Breast epithelium (tissue), 3 donors: ENCODE measurements at regions not wholly inside any gene's neighbourhood (a gene's known extent, or its start where the extent isn't known, plus 50 kb on each side); places are given as distances from the start of the nearest gene placed in this dataset.
"Not testable (repeated sequence)": the region's sequence is repeated elsewhere in the genome, so short reads cannot be mapped to it uniquely, and the experiment has no call there.

ENCODE experiments used
- CTCF ChIP-seq, 3 donors: fragments of 450-650 bp; IDR thresholded peaks; one replicate each; pipeline ENCODE4 v1.5.1; 2016 to 2017; ENCODE audit warnings: antibody characterized with exemption in 3 of 3, mild to moderate bottlenecking in 3 of 3, moderate library complexity in 3 of 3
- POLR2AphosphoS5 ChIP-seq, 3 donors: sonication (generic); formaldehyde crosslinking; IDR thresholded peaks; one replicate each; pipeline ENCODE4 v1.6.1; 2017; ENCODE audit warnings: antibody characterized with exemption in 3 of 3

DNA sequence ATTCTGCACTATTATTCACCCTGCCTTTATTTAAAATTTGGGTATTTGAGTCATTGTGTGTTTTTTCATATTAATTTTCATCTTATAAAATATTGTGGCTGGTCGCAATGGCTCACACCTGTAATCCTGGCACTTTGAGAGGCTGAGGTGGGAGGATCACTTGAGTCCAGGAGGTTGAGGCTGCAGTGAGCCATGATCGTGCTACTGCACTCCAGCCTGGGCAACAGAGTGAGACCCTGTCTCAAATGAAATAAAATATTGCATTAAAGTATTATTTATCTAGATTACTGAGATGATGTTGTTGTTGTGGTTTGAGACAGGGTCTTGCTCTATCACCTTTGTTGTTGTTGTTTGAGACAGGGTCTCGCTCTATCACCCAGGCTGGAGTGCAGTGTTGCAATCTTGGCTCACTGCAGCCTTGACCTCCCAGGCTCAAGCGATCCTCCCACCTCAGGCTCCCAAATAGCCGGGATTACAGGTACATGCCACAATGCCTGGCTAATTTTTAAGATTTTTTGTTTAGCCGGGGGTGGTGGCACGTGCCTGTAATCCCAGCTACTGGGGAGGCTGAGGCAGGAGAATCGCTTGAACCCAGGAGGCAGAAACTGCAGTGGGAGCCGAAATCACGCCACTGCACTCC is 54.8 kb upstream of the LARP1 start:
- TF ChIP-seq CTCF, POLR2AphosphoS5 (IDR thresholded peaks at IDR 0.05): not testable (repeated sequence)
